GM19395 (cell line): ENCODE measurements at regions not wholly inside any gene's neighbourhood (a gene's known extent, or its start where the extent isn't known, plus 50 kb on each side); places are given as distances from the start of the nearest gene placed in this dataset.

Experiments used
- ATAC-seq: cut with Tn5 transposase; IDR thresholded peaks from one replicate; pipeline ENCODE4 v1.9.1; 2021; ENCODE audit warnings: mild to moderate bottlenecking, moderate library complexity; ENCODE audit not compliant: unreplicated experiment

DNA sequence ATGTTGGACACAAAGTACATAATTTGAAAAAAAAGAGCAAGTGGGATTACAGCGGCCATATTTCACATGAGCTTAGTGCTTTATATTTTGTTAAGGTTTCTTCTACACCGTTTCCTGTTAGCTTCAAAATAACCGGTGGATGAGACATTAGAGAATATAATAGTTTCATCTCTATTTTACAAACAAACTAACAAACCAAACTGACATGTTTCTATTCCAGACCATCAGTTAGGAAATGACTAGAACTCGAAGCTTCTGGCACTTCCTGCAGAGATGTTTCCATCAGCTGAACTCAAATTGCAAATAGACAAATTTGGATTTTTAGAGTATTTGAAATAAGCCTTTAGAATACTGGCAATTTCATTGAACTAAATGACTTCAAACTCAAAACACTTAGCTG, 86.5 kb downstream of the MTRR start:
- ATAC-seq: no peak

- ATAC-seq: no peak
These were observed 88.4 kb downstream of the MTRR start for GRCh38 chr5:7957329-7957728.

DNA sequence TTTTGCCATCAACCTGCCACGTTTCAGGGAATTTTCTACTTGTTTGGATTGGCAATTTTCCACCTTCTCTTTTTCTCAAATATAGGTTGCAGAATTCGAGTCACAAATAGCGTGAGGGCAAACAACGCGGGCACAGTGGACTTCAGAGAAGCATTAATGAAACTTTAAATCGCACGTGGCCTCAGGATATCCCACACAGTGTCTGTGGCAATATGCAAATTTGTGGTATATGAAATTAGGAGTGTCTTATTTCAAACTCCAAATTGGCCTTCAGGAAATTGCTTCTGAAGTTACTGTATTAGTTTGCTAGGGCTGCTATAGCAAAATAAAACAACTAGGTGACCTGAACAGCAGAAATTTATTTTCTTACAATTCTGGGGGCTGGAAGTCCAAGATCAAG, 91.2 kb downstream of the MTRR start:
- no peak for ATAC-seq

GRCh38 chr5:7961540-7961939, 92.6 kb downstream of the MTRR start:
- ATAC-seq: no peak

GRCh38 chr5:7970816-7971215, 101.9 kb downstream of the MTRR start:
- peak; percentile 89 for ATAC-seq

GRCh38 chr5:7976411-7977190, 107.7 kb downstream of the MTRR start:
- no peak for ATAC-seq

DNA sequence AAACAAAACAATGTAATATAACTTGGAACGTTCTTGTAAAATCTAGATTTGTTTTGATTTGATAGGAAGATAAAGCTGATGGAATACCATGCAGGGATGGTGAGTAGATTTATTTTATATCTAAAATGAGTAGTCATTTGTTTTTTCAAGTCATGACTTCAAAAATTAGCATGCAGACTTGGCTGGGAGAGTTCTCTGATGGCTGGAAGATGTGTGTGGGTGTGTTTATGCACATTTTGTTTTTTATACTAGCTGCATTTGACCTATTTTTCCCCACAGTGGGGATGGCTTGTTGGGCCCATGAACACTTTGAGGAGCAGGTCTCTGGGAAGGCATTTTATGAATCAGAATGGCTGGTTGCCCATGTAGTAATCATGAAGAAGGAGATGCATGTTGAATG, 109.2 kb downstream of the MTRR start:
- no peak for ATAC-seq

- ATAC-seq: no peak
These were observed 110.0 kb downstream of the MTRR start for GRCh38 chr5:7978991-7979390.

- no peak for ATAC-seq
These were observed 111.9 kb downstream of the MTRR start for GRCh38 chr5:7980881-7981280.

GRCh38 chr5:7983433-7983832, 114.5 kb downstream of the MTRR start:
- no peak for ATAC-seq

DNA sequence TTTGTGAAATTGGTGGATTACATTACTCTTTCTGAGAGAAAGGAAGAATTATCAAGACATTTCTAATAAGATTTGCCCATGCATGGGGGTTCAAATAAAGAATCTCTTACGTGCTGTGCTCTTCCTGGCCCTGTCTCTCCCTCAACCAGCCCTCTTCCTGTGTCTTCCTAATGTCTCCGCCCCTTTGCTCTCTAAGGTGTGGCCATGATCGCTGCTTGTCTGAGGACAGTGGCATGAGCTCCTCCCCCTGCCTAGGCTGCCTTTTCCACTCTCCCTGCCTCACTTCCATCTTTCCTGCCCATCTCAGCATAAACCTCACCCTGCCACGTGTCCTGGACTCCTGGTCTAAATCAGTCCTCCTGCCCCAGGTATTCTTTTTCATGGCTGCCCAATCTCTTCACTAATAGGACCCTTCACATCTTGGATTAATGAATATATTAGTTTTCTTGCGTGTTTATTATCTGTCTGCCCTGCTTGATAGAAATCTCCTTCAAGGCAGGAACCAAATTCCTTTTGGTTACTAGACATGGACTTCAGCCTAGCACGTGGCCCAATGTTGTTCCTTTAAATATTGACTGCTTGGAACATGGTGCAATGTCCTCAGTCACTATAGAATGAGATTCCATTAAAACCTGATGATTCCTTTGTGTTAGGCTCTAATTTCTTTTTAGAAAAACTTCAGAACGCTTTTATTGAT, 122.3 kb downstream of the MTRR start:
- no peak for ATAC-seq

DNA sequence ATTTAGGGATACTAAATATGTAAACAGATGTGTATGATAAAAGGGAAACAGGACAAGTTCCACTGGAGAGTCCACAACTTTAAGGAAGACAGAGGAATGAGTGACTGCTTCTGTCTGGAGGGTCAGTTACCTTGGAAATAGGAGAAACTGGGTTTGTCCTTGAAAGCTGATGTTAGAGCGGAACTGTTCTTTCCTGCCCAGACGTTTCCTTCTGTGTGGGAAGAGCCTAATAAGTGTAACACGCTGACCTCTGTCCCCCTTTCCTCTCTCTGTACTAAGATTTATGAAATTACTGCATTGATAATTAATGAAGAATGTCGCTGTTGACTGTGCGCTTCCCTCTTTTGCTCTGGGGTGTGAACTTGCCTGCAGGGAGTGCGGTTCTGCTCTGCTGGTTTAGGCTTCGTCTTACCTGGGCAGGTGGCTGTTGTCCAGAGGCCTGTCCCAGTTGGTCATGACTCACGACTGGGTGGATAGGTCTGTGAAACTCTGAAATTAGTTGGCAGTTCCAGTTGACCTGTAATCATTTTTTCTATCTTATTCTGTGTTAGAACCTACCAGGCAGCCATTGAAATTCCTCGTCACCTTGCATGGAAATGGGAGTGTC, 126.8 kb downstream of the MTRR start:
- no peak for ATAC-seq

GRCh38 chr5:8005416-8005815, 136.5 kb downstream of the MTRR start:
- no peak for ATAC-seq

GRCh38 chr5:8012131-8012977, 143.4 kb downstream of the MTRR start:
- ATAC-seq: no peak

DNA sequence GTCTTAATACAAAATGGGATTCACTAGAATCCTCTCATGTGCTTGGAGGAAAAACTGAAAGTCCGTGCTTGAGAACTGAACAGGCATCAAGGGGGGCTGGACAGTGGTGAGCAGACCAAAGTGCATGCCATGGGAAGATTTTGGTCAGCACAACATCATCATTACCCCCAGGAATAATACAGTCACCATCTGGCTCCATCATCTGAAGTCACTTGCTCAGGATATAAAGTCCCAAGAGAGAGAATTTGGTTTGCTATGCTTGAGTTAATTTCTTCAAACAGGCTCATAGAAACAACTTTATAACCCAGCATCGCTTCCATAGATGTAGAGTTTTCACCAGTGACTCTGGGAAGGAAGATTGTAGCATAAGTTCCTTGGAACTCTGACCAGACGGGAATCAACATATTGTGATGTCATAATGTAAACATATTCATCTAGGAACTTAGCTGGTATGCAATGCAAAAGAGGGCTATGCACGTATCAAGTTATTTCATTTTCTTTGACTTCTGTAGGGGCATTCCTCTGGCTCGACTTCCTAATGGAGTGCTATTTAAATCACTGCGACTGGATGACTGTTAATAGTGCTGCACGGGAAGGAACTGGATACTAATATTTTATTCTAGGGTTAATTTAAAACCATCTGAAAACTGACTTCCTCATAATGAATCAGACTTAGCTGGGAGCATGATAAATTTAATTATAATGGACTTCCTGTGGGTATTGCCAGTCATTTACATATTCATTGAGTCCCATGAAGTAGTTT, 145.2 kb downstream of the MTRR start:
- no peak for ATAC-seq

- ATAC-seq: peak; percentile 71
These were observed 150.8 kb downstream of the MTRR start for GRCh38 chr5:8019719-8020218.

GRCh38 chr5:8020861-8021514, 152.0 kb downstream of the MTRR start:
- ATAC-seq: no peak

DNA sequence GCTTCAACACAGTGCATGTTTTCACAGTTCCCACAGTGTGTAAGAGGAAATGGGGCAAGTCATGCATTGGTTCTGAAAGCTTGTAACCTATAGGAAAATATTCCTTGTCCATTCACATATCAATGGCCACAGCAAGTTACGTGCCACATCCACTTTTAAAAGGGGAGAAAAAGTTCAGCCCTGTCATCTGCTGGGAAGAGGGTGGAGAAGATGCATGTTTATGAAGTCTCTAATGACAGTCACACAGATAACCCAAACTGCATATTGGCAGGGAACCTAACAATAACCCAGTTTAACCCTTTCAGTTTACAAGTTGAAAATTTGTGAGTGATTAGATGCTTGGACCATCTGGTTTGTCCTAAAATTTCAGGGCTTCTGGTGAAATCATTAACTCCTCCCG, 159.3 kb downstream of the MTRR start:
- ATAC-seq: no peak

- ATAC-seq: no peak
These were observed 164.3 kb downstream of the MTRR start for GRCh38 chr5:8033261-8033660.

GRCh38 chr5:8034852-8035251, 165.9 kb downstream of the MTRR start:
- no peak for ATAC-seq
